GM12874 (cell line): ENCODE measurements at regions not wholly inside any gene's neighbourhood (a gene's known extent, or its start where the extent isn't known, plus 50 kb on each side); places are given as distances from the start of the nearest gene placed in this dataset.

Experiments used
- TF ChIP-seq, protein P1 (sequence below): IDR thresholded peaks from 2 replicates; pipeline ENCODE4 v1.5.1; 2011; ENCODE audit warnings: low read depth, mild to moderate bottlenecking, control low read depth, low read length, moderate library complexity; ENCODE audit not compliant: insufficient read depth

DNA sequence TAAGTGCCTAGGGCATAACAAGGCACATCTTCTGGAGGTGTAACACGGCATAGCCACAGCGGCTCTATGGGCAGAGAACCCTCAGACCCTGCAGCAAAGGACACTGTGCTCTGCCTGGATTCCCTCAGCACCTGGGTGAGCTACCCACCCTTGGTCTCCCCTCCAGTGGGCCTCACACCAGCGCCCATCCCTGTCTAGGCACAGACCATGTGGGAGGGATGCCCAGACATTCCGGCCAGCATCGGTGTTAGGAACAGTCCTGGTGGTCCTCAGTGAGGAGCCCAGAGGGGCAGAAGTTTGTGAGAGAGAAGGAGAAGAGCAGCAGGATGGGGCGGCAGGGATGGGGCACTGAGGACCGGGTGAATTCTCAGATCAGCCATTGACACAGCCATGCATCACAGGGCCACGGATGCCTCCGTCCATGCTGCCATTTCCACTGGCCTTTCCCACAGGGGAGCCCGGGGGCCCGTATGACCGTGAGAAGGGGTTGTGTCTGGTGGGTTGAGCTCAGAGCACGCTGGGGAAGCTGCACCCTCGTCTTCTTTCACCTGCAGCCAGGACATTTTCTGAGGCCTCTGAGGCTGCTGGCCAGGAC, 282.7 kb upstream of the SFSWAP start:
- TF ChIP-seq, protein P1, sequence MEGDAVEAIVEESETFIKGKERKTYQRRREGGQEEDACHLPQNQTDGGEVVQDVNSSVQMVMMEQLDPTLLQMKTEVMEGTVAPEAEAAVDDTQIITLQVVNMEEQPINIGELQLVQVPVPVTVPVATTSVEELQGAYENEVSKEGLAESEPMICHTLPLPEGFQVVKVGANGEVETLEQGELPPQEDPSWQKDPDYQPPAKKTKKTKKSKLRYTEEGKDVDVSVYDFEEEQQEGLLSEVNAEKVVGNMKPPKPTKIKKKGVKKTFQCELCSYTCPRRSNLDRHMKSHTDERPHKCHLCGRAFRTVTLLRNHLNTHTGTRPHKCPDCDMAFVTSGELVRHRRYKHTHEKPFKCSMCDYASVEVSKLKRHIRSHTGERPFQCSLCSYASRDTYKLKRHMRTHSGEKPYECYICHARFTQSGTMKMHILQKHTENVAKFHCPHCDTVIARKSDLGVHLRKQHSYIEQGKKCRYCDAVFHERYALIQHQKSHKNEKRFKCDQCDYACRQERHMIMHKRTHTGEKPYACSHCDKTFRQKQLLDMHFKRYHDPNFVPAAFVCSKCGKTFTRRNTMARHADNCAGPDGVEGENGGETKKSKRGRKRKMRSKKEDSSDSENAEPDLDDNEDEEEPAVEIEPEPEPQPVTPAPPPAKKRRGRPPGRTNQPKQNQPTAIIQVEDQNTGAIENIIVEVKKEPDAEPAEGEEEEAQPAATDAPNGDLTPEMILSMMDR, result no peak

- TF ChIP-seq, protein P1, result no peak
Observed at GRCh38 chr12:131430158-131430742, 280.6 kb upstream of the SFSWAP start.

DNA sequence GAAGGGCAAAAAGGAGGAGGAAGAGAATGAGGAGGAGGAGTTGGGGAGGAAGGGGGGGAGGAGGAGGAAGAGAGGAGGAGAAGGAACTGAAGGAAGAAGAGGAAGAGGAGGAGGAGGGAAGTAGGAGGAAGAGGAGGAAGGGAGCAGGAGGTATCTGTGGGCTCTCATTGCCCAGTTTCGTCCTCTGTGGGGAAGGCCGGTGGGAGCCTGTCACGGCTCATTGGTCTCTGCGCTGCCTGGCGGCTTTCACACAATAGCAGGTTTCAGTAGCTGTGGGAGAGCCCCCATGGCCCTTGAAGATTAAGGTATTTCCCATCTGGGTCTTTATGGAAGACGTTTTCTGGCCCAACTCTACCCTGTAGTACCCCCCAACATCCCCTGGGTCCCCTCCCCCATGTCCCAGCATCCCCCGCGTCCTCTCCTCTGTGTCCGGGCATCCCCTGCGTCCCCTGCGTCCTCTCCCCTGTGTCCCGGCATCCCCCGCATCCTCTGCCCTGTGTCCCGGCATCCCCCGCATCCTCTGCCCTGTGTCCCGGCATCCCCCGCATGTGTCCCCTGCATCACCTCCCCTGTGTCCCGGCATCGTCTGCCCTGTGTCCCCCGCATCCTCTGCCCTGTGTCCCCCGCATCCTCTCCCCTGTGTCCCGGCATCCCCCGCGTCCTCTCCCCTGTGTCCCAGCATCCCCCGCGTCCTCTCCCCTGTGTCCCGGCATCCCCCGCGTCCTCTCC, 278.2 kb upstream of the SFSWAP start:
- TF ChIP-seq, protein P1, result no peak

DNA sequence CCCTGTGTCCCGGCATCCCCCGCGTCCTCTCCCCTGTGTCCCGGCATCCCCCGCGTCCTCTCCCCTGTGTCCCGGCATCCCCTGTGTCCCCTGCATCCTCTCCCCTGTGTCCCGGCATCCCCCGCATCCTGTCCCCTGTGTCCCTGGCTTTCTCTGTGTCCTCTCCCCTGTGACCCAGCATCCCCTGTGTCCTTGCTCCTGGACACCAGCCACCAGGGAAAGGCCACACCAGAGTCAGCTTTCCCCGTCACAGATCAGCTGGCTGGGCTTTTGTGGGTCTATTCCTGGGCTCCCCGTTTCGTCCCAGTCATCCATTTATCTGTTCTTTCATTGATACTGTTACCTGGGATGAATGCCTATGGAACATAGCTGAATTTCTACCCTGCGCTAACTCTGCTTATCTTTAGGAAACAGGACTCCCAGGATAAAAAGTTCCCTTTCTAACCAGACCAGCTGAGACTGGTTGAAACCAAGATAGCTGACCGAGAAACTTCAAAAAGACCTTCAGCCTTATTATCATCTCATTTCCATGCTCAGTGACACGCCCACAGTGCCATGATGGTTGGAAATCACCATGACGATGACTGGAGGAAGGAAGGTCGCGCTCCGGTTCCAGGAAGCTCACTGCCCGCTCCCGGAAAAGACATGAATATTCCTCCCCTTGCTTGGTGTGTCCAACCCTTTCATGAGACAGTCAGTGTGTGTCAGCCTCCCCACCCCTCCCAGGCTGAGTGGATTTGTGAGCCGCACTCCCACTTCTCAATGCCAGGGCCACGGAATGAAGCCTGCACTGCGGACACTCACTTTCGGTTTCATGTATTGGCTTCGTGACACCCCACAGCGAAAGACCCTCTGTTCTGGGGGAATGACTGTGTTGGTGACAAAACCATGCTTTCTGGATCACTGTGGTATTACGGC, 276.4 kb upstream of the SFSWAP start:
- TF ChIP-seq, protein P1, result no peak

DNA sequence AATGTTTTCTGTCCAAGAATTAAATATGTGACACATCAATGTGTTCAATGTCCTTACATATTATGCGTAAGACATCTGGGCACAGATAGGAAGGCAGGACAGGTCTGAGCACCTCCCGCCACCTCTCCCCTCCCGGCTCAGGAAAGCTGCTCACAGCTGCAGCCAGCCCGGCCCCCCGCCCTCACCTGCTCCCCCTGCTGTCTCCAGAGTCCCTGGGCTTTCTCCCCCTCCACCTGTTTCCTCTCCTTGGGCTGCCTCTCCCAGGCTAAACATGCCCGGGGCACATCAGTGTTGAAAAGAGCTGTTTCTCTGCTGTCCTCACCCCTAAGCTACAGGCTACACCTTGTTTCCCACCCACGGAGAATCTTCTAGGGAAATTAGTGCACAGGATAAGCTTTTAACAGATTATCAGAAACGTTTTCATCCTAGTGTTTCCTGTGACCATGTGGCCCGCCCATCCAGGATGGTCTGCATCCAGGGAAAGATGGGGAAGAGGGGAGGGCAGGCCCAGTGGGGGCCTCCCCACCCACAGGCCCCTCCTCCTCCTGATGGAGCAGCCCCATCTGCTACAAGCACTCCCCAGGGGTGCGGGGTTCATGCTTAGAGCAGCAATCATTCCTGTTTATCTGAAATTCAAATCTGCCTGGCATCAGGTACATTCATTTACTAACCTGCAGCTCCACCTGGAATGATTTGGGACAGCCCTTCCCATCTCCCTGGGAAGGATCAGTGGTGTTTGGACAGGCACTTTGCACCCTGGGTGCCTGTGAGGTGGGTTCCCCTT, 273.8 kb upstream of the SFSWAP start:
- TF ChIP-seq, protein P1, result no peak

DNA sequence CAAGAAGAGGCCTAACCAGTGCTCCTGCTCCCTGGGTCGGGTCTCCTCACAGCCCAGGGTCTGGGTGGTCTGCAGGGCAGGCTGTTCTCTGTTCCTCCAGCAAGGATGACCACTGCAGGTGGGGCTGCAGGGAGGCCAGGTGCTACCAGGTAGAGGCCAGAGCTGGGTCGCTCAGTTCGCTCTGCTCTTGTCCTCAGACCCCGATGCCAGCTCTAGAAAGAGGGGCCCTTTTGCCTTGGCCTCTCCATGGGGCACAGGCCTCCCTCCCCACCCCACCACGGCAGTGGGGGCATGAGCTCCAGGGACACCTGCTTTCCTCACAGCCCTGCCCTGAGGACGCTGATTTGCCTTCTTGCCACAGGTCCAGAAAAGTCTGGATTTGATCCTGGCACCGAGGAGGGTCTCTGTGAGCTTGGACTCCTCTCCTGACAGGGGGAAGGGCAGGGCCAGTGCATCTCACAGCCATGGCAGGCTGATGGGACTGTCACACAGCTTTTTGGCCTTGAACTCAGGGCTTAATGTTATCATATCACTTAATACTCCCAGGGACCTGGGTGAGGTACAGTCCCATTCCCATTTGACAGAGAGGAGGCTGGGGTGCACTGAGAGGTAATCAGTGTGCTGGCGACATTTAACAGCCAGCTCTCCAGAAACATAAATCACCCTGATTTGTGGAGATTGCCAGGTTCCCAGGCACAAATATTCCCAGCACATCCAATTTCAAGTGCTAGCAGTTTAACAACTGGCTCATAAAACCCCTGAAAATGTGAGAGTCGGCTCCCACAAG, 273.0 kb upstream of the SFSWAP start:
- TF ChIP-seq, protein P1, result no peak
